GM18507 (cell line): ENCODE measurements at regions not wholly inside any gene's neighbourhood (a gene's known extent, or its start where the extent isn't known, plus 50 kb on each side); places are given as distances from the start of the nearest gene placed in this dataset.

ENCODE experiments used
- DNase-seq: peaks from one replicate; pipeline ENCODE4 v3.0.0; 2011; ENCODE audit warnings: low read depth; ENCODE audit not compliant: insufficient read length; ENCODE audit errors: extremely low spot score
- FAIRE-seq: peaks from 2 replicates; lab custom pipeline; 2011; peaks lifted over from hg19 to GRCh38; lab: Jason Lieb, UNC

- DNase-seq, result no peak
- no peak for FAIRE-seq
These were observed 497.8 kb upstream of the MYT1L start for GRCh38 chr2:2828774-2829368.

DNA sequence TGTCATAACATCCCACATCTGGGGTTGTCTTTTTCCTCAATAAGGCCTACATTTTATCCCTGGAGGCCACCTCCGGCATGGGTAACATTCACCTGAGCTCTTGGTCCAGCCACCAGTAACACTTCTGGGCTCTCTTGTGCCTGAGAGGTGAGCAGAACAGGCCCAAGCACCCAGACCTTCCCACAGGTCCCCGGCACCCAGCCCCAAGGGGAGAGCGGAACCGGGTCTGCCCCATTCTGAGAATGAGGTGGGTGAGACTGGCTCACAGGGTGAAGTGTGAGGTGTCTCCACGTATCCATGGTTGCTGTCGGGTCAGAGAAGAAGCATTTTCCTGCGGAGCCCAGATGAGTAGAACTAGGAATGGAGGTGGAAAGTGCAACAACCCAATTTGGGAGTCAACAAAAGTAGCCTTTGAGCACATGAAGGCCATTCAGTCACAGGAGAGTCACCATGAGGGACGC lies 496.7 kb upstream of the MYT1L start:
- FAIRE-seq (no peak), DNase-seq (no peak)

DNA sequence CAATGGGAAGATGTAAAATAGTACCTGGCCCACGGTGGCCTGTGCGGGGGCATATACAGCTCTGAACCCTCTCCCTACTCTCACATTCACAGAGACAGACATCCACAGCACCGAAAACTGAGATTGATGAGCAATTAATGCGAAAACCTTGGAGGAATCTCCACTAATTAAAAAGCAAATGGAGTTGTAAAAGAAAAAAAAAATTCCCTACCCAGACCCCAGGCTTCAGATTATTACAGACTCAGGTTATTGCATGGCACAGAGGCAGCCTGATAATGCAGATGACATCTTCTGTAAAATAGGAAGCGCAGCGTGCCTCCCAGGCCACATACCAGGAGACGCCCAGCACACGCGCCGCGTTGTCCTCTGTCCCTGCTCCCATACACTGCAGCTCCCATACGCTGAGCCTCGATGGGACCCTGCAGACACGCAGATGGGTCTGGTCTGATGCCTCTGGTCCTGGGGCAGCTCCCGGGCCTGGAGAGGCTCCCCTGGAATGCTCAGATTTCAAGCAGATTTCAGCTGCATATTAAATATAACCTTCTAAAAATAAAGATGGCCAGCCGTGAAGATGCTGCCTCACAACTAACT lies 496.1 kb upstream of the MYT1L start:
- no peak for FAIRE-seq
- DNase-seq, result no peak

DNA sequence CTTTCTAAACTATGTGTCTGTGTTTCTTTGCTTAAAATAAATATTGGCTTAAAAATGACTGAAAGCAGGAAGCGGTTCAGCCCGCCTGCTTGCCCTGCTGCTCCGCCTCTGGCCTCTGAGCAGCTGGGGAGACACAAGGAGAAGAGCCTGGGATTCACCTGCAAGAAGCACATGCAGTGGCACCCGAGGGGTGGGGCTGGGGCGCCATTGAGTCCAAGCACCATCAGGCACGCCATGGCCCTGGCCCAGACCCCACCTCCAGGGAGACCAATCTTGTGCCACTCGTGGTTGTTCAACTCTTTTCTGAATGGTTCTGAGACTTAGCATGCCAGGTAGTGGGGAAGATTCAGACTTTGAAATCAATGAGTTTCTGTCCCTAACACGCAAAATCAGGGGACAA lies 495.5 kb upstream of the MYT1L start:
- no peak for FAIRE-seq
- DNase-seq, result no peak

- DNase-seq, result no peak
- FAIRE-seq, result no peak
These were observed 495.1 kb upstream of the MYT1L start for GRCh38 chr2:2826209-2826551.

DNA sequence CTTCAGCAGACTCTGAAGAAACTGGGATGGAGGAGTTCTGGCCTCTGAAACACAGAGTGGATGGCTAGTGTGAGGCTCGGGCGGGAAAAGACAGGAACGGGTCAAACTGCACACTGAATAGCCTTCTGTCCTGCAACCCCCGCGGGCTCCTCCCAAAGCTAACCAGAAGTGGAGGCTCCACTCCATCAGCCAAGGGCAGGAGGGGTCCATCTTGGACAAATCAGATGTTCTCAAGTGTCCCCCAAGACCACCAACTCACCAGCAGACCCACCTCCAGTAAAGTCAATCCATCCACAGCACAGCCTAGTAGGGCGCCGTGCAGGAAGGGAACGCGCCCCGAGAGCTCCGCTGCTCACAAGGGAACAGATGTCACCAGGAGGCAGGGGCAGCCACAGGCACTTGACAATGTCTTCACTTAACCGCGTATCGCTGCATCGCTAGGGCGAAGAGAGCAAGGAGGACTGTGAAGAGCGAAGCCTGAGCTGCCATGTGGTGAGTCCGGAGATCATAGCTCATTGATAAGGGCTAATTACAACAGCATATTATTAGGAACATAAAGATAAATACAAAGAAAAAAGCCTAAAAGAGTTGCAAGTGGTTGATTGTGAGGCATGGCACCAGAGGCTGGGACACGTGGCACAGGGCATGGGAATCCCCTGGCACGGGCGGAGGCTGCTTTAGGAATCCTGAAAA lies 494.6 kb upstream of the MYT1L start:
- DNase-seq (no peak), FAIRE-seq (no peak)

- FAIRE-seq, result no peak
- no peak for DNase-seq
These were observed 494.0 kb upstream of the MYT1L start for GRCh38 chr2:2825062-2825461.

DNA sequence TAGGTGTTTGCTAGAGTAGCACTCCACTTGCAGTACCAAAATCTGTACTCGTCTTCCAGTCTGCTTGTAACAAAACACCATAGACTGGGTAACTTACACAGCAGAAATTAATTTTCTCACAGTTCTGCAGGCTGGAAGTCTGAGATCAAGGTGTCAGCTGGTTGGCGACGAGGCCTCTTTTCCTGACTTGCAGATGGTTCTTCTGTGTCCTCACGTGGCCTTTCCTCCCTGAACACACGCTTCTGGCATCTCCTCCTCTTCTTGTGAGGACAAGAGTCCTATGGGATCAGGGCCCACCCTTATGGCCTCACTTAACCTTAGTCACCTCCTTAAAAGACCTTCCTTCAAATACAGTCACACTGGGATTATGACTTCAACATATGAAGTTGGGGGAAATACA lies 493.5 kb upstream of the MYT1L start:
- FAIRE-seq (no peak), DNase-seq (no peak)

DNA sequence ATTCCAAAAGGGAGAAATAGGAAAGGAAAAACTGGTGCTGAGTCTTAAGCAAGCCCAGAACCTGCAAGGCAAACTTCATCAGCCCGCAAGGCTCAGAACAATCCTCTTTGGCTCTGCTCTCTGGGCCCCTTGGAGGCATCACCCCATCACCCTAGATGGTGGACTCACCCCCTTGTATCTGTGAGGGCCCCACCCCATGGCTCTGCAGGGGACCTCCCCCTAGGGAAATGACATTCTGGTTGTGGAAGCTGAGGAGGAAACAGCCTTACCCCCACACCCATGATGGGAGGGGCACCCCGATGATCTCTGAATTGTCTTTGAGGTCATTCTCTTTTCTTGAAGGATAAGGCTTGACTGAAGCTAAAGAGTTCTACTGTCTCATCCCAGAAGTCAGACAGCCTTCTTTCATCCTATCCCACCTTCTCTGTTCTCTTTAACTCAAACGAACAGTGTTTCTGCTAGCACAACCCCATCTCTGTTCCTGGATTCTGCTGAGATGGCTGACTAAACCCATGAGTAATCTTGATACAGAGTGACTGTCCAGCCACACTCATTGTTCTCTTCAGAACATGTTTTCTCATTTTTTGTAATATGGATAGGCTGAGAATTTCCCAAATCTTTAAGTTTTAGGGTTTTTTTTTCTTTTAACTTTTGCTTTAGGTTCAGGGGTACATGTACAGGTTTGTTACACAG lies 492.1 kb upstream of the MYT1L start:
- FAIRE-seq (no peak), DNase-seq (no peak)

DNA sequence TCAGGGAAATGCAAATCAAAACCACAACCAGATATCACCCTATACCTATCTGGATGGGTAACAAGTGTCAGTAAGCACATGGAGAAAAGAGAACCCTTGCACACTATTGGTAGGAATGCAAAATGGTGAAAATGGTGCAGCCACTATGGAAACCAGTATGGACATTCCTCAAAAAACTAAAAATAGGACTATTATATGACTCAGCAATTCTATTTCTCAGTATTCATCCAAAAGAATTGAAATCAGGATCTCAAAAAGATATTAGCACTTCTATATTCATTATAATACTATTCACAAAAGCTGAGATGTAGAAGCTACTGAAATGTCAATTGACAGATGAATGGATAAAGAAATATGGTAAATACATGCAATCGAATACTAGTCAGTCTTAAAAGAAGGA lies 491.1 kb upstream of the MYT1L start:
- DNase-seq (no peak), FAIRE-seq (no peak)

GRCh38 chr2:2812648-2813047 lies 481.6 kb upstream of the MYT1L start:
- no peak for DNase-seq
- no peak for FAIRE-seq

DNA sequence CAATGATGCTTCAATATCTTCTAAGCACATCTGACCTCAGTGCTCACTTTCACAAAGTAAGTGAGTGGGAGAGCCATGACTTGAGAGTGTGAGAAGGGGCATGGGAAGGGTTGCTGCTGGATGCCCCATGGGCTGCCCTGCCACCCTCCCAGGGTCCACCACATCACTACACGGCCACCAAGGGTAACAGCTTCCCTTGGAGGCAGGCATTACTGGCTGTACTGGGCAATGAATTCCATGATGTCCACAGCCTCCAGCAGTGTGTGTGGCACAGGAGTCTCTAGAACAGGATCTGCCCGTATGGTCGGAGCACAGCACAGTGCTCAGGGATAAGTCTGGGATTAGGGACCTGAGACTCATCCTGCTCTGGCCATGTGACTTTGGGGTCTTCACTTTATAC lies 481.0 kb upstream of the MYT1L start:
- no peak for DNase-seq
- no peak for FAIRE-seq

- no peak for FAIRE-seq
These were observed 479.4 kb upstream of the MYT1L start for GRCh38 chr2:2810504-2810903.

GRCh38 chr2:2809771-2810170 lies 478.7 kb upstream of the MYT1L start:
- DNase-seq (no peak), FAIRE-seq (no peak)

More at GRCh38 chr2:2810504-2810903, 479.4 kb upstream of the MYT1L start:
- DNase-seq, result no peak

- FAIRE-seq, result no peak
- DNase-seq, result no peak
These were observed 477.5 kb upstream of the MYT1L start for GRCh38 chr2:2808551-2809058.

- DNase-seq (no peak), FAIRE-seq (no peak)
These were observed 475.6 kb upstream of the MYT1L start for GRCh38 chr2:2806711-2807110.

DNA sequence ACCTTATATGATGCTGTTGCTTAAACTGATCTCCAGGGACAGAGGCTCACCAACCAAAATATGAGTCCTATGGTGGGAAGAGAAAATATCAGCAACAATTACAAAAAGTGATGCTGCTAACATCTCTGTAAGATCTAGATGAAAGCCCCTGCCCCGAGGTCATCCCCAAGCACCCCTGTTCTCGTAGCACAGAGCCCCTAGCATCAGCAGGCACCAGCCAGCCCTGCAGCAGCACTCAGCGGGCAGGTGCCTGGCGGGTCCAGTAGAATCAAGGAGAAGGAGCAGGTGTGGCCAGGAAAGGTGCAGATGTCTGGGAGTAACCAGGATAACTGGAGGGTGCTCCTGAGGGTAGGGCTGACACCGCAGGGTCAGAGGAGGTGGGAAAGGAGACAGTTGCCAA lies 474.2 kb upstream of the MYT1L start:
- FAIRE-seq (no peak), DNase-seq (no peak)

DNA sequence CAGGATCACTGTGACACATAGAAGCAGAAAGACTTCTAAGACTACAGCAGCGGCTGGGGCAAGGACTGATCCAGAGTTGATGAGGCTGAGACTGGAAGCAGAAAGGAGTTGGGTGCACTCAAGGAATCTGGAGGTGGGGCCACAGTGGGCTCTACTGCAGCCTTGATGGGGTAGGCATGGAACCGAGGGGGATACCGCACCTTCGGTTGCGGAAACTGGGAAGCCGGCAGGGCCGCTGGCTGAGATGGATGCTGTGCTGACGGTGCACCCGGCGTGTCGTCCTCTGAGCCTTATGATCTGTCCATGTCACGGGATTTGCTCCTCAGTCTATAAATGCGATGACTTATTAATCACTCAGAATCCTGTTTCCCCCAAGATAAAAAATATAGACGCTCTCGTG lies 473.5 kb upstream of the MYT1L start:
- DNase-seq (no peak), FAIRE-seq (no peak)

DNA sequence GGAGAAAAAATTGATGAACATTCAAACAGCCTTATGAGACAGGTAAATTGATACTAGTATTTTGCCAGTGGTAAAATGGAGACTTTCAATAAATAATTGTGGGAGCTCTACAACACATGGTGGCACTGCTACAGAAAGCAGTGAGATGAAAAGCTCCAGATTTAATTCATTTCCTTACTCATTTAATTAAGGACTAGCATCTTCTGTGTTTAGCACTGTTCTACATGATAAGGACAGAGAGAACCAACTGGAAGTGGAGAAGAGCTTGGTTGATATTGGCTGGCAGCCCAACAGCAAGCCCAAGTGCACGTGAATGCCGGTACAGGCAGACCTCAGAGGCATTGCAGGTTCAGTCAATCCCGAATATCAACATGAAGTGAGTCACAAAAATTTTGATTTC lies 470.4 kb upstream of the MYT1L start:
- FAIRE-seq, result no peak
- no peak for DNase-seq

DNA sequence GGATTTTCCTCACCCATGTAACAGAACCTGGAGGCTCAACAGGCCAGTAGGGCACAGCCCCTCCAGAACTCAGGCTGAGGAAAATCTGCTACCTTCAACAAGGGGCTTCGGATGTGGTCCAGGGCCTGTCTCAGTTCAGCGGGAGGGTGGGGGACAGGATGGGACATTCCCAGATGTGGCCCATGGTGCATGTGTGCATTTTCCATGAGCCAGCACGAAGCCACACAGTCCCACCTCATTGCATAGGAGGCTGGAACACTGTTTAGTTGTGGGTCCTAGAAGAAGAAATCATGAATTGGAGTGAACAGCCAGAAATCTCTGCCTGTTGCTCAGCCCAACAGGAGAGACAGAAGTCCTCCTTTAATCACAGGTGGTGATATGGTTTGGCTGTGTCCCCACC lies 469.6 kb upstream of the MYT1L start:
- DNase-seq (no peak), FAIRE-seq (no peak)

DNA sequence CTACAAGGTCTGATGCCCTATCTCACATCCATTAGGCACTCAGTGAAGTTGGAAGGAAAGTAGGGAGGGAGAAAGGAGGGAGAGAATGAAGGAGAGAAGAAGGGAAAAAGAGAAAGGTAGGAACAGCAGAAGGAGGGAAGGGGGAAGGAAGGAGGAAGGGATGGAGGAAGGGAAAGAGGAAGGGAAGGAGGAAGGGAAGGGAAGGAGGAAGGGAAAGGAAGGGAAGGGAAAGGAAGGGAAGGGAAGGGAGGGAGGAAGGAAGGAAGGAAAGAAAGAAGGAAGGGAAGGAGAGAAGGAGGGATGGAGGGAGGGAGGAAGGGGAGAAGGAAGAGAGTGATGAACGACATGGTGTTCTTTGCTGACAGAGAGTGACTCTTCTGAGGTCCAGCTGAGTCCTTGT lies 468.9 kb upstream of the MYT1L start:
- DNase-seq, result no peak

More for the DNA sequence above, 468.9 kb upstream of the MYT1L start:
- FAIRE-seq, result no peak
